Left renal pelvis (tissue), 4 donors: ENCODE measurements at regions not wholly inside any gene's neighbourhood (a gene's known extent, or its start where the extent isn't known, plus 50 kb on each side); places are given as distances from the start of the nearest gene placed in this dataset.
"Not testable (repeated sequence)": the region's sequence is repeated elsewhere in the genome, so short reads cannot be mapped to it uniquely, and the experiment has no call there.

Experiments
- DNase-seq, 4 donors: peaks; one replicate each; pipeline ENCODE4 v3.0.0-alpha.2; 2013; ENCODE audit warnings: low read depth in 4 of 4, low spot score in 3 of 4

GRCh38 chrX:41033299-41033698, 51.9 kb upstream of the USP9X start:
- DNase-seq: no peak

- not testable (repeated sequence) for DNase-seq
Measured at GRCh38 chrX:41034902-41035301, 50.3 kb upstream of the USP9X start.
